ENCODE measurements at regions not wholly inside any gene's neighbourhood (a gene's known extent, or its start where the extent isn't known, plus 50 kb on each side); places are given as distances from the start of the nearest gene placed in this dataset.

DNA sequence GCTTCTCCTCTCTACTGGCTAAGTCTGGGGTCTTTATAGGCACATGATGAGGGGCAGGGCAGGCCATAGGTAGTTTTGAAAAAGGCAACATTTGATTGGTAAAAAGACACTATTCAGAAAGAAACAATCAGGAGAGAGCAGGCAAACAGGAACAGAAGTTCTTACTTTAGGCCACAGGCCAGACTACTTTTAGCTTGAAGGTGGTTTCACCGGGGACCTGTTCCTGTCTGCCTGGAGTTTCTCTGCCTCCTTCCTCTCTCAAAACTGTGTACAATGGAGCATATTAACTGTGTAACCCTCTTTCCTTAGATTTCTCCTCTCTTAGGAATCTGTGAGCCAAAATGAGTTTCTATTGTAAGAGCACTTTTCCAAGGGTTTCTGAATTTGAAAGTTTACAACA, 167.9 kb upstream of the AVPR1A start (continued):
- TF ChIP-seq, protein P1, sequence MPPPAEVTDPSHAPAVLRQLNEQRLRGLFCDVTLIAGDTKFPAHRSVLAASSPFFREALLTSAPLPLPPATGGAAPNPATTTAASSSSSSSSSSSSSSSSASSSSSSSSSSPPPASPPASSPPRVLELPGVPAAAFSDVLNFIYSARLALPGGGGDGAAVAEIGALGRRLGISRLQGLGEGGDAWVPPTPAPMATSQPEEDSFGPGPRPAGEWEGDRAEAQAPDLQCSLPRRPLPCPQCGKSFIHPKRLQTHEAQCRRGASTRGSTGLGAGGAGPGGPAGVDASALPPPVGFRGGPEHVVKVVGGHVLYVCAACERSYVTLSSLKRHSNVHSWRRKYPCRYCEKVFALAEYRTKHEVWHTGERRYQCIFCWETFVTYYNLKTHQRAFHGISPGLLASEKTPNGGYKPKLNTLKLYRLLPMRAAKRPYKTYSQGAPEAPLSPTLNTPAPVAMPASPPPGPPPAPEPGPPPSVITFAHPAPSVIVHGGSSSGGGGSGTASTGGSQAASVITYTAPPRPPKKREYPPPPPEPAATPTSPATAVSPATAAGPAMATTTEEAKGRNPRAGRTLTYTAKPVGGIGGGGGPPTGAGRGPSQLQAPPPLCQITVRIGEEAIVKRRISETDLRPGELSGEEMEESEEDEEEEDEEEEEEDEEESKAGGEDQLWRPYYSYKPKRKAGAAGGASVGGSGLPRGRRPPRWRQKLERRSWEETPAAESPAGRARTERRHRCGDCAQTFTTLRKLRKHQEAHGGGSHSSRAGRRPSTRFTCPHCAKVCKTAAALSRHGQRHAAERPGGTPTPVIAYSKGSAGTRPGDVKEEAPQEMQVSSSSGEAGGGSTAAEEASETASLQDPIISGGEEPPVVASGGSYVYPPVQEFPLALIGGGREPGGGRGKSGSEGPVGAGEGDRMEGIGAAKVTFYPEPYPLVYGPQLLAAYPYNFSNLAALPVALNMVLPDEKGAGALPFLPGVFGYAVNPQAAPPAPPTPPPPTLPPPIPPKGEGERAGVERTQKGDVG (CRISPR knock-in tag; IDR thresholded peaks at IDR 0.05), result no peak
- TF ChIP-seq KLF5 (IDR thresholded peaks at IDR 0.05; ENCODE audit: partially characterized antibody) (no peak), CBX3 (IDR thresholded peaks at IDR 0.05; ENCODE audit: borderline replicate concordance, low read depth) (no peak), GATAD2B (conservative IDR thresholded peaks at IDR 0.05; ENCODE audit: low read depth) (no peak), RUNX3 (IDR thresholded peaks at IDR 0.05; ENCODE audit: low read length) (no peak), TBL1XR1 (IDR thresholded peaks at IDR 0.05; ENCODE audit: low read depth, low read length) (no peak), FOS (IDR thresholded peaks at IDR 0.05; ENCODE audit: borderline replicate concordance, extremely low read depth, insufficient read length) (no peak), NFYB (IDR thresholded peaks at IDR 0.05; ENCODE audit: insufficient read depth, low read depth, low read length) (no peak), SMAD1 (IDR thresholded peaks at IDR 0.05; ENCODE audit: low read depth, partially characterized antibody) (no peak)
- TF ChIP-seq, protein P2, sequence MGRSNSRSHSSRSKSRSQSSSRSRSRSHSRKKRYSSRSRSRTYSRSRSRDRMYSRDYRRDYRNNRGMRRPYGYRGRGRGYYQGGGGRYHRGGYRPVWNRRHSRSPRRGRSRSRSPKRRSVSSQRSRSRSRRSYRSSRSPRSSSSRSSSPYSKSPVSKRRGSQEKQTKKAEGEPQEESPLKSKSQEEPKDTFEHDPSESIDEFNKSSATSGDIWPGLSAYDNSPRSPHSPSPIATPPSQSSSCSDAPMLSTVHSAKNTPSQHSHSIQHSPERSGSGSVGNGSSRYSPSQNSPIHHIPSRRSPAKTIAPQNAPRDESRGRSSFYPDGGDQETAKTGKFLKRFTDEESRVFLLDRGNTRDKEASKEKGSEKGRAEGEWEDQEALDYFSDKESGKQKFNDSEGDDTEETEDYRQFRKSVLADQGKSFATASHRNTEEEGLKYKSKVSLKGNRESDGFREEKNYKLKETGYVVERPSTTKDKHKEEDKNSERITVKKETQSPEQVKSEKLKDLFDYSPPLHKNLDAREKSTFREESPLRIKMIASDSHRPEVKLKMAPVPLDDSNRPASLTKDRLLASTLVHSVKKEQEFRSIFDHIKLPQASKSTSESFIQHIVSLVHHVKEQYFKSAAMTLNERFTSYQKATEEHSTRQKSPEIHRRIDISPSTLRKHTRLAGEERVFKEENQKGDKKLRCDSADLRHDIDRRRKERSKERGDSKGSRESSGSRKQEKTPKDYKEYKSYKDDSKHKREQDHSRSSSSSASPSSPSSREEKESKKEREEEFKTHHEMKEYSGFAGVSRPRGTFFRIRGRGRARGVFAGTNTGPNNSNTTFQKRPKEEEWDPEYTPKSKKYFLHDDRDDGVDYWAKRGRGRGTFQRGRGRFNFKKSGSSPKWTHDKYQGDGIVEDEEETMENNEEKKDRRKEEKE (IDR thresholded peaks at IDR 0.05), result no peak

Measured in GM12878 (cell line).